ENCODE measurements at regions not wholly inside any gene's neighbourhood (a gene's known extent, or its start where the extent isn't known, plus 50 kb on each side); places are given as distances from the start of the nearest gene placed in this dataset.

DNA sequence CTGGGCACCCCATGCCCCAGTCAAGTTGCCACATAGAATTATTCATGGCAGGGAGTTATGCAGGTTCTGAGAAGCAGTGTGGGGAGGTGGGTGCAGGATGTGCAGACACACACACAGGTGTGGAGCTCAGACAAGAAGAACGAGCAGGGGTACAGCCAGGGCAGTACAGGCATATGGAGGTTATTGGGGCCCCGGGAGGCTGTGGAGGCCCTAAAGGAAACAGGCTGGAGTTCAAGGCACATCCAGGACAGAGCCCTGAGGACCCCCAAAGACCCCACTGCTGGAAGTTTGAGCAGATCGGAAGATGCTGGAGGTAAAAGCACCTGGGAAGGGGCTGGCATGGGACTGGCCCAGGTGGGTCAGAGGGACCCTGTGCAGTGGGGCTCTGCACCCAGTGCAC lies 171.3 kb downstream of the PSMG1 start:
- TF ChIP-seq CTCF (IDR thresholded peaks at IDR 0.05) = no peak
- Mint-ChIP-seq H3K36me3 (ENCODE audit: unreplicated experiment) (no peaks in the 10 kb centered on the region), H3K4me3 (ENCODE audit: unreplicated experiment) (no peak overlapping the region), H3K4me1 (ENCODE audit: unreplicated experiment) (peaks cover 22% of the 10 kb centered on the region), H3K27ac (ENCODE audit: unreplicated experiment) (no peak overlapping the region), H3K27me3 (ENCODE audit: unreplicated experiment) (no peaks in the 10 kb centered on the region), H3K9me3 (ENCODE audit: unreplicated experiment) (no peaks in the 10 kb centered on the region)
- DNase-seq (ENCODE audit: extremely low spot score, unreplicated experiment) = no peak

- no peaks in the 10 kb centered on the region for H3K9me3 Mint-ChIP-seq (ENCODE audit: unreplicated experiment)
These were observed 172.4 kb downstream of the PSMG1 start for GRCh38 chr21:39010629-39011404.

GRCh38 chr21:39009587-39010225 lies 173.5 kb downstream of the PSMG1 start:
- no peak for DNase-seq (ENCODE audit: extremely low spot score, unreplicated experiment)
- H3K4me1 Mint-ChIP-seq (ENCODE audit: unreplicated experiment) = peaks cover 26% of the 10 kb centered on the region
- no peak for TF ChIP-seq CTCF (IDR thresholded peaks at IDR 0.05)
- H3K27me3 Mint-ChIP-seq (ENCODE audit: unreplicated experiment) = no peaks in the 10 kb centered on the region
- H3K4me3 Mint-ChIP-seq (ENCODE audit: unreplicated experiment) = no peak overlapping the region
- no peaks in the 10 kb centered on the region for H3K9me3 Mint-ChIP-seq (ENCODE audit: unreplicated experiment)
- H3K27ac Mint-ChIP-seq (ENCODE audit: unreplicated experiment) = no peak overlapping the region
- no peaks in the 10 kb centered on the region for H3K36me3 Mint-ChIP-seq (ENCODE audit: unreplicated experiment)

More at GRCh38 chr21:39010629-39011404, 172.4 kb downstream of the PSMG1 start:
- no peak for DNase-seq (ENCODE audit: extremely low spot score, unreplicated experiment)
- no peak for TF ChIP-seq CTCF (IDR thresholded peaks at IDR 0.05)
- Mint-ChIP-seq H3K4me1 (ENCODE audit: unreplicated experiment) (peaks cover 28% of the 10 kb centered on the region), H3K27me3 (ENCODE audit: unreplicated experiment) (no peaks in the 10 kb centered on the region), H3K36me3 (ENCODE audit: unreplicated experiment) (no peaks in the 10 kb centered on the region), H3K27ac (ENCODE audit: unreplicated experiment) (no peak overlapping the region), H3K4me3 (ENCODE audit: unreplicated experiment) (no peak overlapping the region)

- H3K4me1 Mint-ChIP-seq (ENCODE audit: unreplicated experiment) = peaks cover 29% of the 10 kb centered on the region
- H3K27ac Mint-ChIP-seq (ENCODE audit: unreplicated experiment) = no peak overlapping the region
- H3K36me3 Mint-ChIP-seq (ENCODE audit: unreplicated experiment) = no peaks in the 10 kb centered on the region
- no peaks in the 10 kb centered on the region for H3K27me3 Mint-ChIP-seq (ENCODE audit: unreplicated experiment)
- TF ChIP-seq CTCF (IDR thresholded peaks at IDR 0.05) = no peak
- no peak overlapping the region for H3K4me3 Mint-ChIP-seq (ENCODE audit: unreplicated experiment)
- DNase-seq (ENCODE audit: extremely low spot score, unreplicated experiment) = no peak
- no peaks in the 10 kb centered on the region for H3K9me3 Mint-ChIP-seq (ENCODE audit: unreplicated experiment)
These were observed 175.3 kb downstream of the PSMG1 start for GRCh38 chr21:39007985-39008384.

- DNase-seq (ENCODE audit: extremely low spot score, unreplicated experiment) = no peak
These were observed 175.7 kb downstream of the PSMG1 start for GRCh38 chr21:39007532-39007931.

More at GRCh38 chr21:39007532-39007931, 175.7 kb downstream of the PSMG1 start:
- H3K4me3 Mint-ChIP-seq (ENCODE audit: unreplicated experiment) = no peak overlapping the region
- no peak overlapping the region for H3K27ac Mint-ChIP-seq (ENCODE audit: unreplicated experiment)
- H3K27me3 Mint-ChIP-seq (ENCODE audit: unreplicated experiment) = no peaks in the 10 kb centered on the region
- no peaks in the 10 kb centered on the region for H3K36me3 Mint-ChIP-seq (ENCODE audit: unreplicated experiment)
- no peaks in the 10 kb centered on the region for H3K9me3 Mint-ChIP-seq (ENCODE audit: unreplicated experiment)
- peaks cover 29% of the 10 kb centered on the region for H3K4me1 Mint-ChIP-seq (ENCODE audit: unreplicated experiment)
- TF ChIP-seq CTCF (IDR thresholded peaks at IDR 0.05) = no peak

Data from osteocyte (in vitro differentiated cells).